ENCODE measurements at regions not wholly inside any gene's neighbourhood (a gene's known extent, or its start where the extent isn't known, plus 50 kb on each side); places are given as distances from the start of the nearest gene placed in this dataset.
"Not testable (repeated sequence)": the region's sequence is repeated elsewhere in the genome, so short reads cannot be mapped to it uniquely, and the experiment has no call there.

GRCh38 chr3:182138393-182138792, 426.7 kb downstream of the SOX2 start:
- Histone ChIP-seq H3K36me3 (ENCODE audit: insufficient read depth, low read length) (no peaks in the 10 kb centered on the region), H3K4me1 (ENCODE audit: insufficient read depth, low read length) (no peaks in the 10 kb centered on the region), H3K27ac (ENCODE audit: low read depth, low read length) (no peak overlapping the region), H3K9ac (ENCODE audit: low read length) (no peak overlapping the region), H3K4me3 (ENCODE audit: low read depth in 1 of 2, low read length in 2 of 2) (no peak overlapping the region), H3K27me3 (ENCODE audit: control insufficient read depth in 1 of 2, insufficient read depth in 2 of 2, low read length in 2 of 2) (no peaks in the 10 kb centered on the region), H3K9me3 (ENCODE audit: low read length) (no peaks in the 10 kb centered on the region)

DNA sequence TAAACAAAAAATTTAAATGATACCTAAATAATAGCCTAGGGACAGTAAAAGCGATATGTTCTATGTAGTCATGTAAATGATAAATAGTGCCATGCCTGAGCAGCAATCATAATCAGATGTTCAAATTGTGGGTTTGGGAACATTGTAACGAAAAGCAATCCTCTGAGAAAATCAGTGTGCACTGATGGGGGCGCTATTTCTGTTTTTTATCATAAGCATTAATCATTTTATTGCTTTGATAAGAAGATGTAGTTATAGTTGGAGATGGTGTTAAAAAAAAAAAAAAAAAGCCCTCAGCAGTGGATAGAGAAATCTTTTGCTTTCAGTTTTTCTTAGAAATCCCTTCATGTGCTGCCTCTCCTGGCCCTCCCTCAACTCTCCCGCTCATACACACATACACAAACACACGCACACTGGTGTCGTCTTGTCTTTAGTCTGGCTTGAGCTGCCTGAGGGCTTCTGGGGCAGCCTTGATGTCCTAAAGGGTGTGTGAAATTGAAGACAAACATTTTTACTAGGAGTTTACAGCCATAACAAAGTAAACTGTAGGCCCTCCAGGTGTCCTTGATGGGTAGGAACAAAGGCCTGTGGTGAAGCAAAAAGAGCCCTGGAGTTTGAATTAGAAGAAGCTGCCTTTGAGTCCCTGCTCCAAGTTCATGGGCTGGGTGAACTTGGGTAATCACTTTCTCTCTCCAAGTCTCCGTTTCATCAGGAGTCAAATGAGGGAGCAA, 428.1 kb downstream of the SOX2 start:
- Histone ChIP-seq H3K9ac (ENCODE audit: low read length) (no peak overlapping the region), H3K36me3 (ENCODE audit: insufficient read depth, low read length) (no peaks in the 10 kb centered on the region), H3K9me3 (ENCODE audit: low read length) (no peaks in the 10 kb centered on the region), H3K4me3 (ENCODE audit: low read depth in 1 of 2, low read length in 2 of 2) (no peak overlapping the region), H3K27me3 (ENCODE audit: control insufficient read depth in 1 of 2, insufficient read depth in 2 of 2, low read length in 2 of 2) (no peaks in the 10 kb centered on the region), H3K4me1 (ENCODE audit: insufficient read depth, low read length) (no peaks in the 10 kb centered on the region), H3K27ac (ENCODE audit: low read depth, low read length) (no peak overlapping the region)

- no peak overlapping the region for H3K27ac ChIP-seq (ENCODE audit: low read depth, low read length)
- no peak overlapping the region for H3K4me3 ChIP-seq (ENCODE audit: low read depth in 1 of 2, low read length in 2 of 2)
- H3K9ac ChIP-seq (ENCODE audit: low read length) = no peak overlapping the region
- no peaks in the 10 kb centered on the region for H3K9me3 ChIP-seq (ENCODE audit: low read length)
- no peaks in the 10 kb centered on the region for H3K4me1 ChIP-seq (ENCODE audit: insufficient read depth, low read length)
- no peaks in the 10 kb centered on the region for H3K27me3 ChIP-seq (ENCODE audit: control insufficient read depth in 1 of 2, insufficient read depth in 2 of 2, low read length in 2 of 2)
- H3K36me3 ChIP-seq (ENCODE audit: insufficient read depth, low read length) = no peaks in the 10 kb centered on the region
Measured at GRCh38 chr3:182142928-182143327, 431.2 kb downstream of the SOX2 start.

DNA sequence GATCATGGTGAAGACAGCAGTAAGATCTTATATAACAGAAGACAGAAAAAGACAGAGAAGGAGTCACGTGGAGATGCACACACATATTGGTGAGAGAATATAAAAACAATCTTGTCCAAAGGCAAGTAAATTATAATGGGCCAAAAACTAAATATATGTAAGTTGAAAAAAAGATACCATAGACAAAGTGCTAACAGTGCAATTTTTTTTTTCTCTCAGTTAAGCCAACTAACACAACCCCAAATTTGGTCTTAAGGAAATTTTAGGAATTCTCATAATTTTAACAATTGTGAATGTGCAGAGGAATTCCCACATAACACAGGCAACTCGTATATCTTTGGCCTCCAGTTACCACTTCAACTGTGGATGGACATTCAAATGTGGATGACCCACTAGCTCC, 432.2 kb downstream of the SOX2 start:
- Histone ChIP-seq H3K36me3 (ENCODE audit: insufficient read depth, low read length) (no peaks in the 10 kb centered on the region), H3K9me3 (ENCODE audit: low read length) (no peaks in the 10 kb centered on the region), H3K27me3 (ENCODE audit: control insufficient read depth in 1 of 2, insufficient read depth in 2 of 2, low read length in 2 of 2) (no peaks in the 10 kb centered on the region), H3K27ac (ENCODE audit: low read depth, low read length) (no peak overlapping the region), H3K4me1 (ENCODE audit: insufficient read depth, low read length) (no peaks in the 10 kb centered on the region), H3K9ac (ENCODE audit: low read length) (no peak overlapping the region), H3K4me3 (ENCODE audit: low read depth in 1 of 2, low read length in 2 of 2) (no peak overlapping the region)

DNA sequence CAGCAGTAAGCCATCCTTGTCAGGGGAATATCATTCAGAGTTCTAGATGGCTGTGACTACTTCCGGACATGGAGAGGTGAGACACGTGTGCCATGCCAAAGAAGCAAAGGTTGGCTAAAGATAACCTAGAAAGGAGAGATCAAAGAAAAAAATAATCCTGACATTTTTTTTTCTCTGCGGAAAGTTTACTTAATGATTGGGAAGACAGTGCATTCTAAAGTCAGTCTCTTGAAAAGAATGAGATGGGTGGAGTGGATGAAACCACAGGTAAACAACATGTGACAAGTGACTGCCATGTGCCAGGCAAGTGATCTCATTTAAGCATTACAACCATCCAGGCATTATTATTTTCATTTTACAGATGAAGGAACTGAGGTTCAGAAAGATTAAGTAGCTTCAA, 436.6 kb downstream of the SOX2 start:
- H3K4me3 ChIP-seq (ENCODE audit: low read depth in 1 of 2, low read length in 2 of 2) = no peak overlapping the region
- H3K36me3 ChIP-seq (ENCODE audit: insufficient read depth, low read length) = no peaks in the 10 kb centered on the region
- no peaks in the 10 kb centered on the region for H3K4me1 ChIP-seq (ENCODE audit: insufficient read depth, low read length)
- H3K27me3 ChIP-seq (ENCODE audit: control insufficient read depth in 1 of 2, insufficient read depth in 2 of 2, low read length in 2 of 2) = no peaks in the 10 kb centered on the region
- no peak overlapping the region for H3K27ac ChIP-seq (ENCODE audit: low read depth, low read length)
- H3K9ac ChIP-seq (ENCODE audit: low read length) = no peak overlapping the region
- no peaks in the 10 kb centered on the region for H3K9me3 ChIP-seq (ENCODE audit: low read length)

- no peaks in the 10 kb centered on the region for H3K4me1 ChIP-seq (ENCODE audit: insufficient read depth, low read length)
- no peak overlapping the region for H3K9ac ChIP-seq (ENCODE audit: low read length)
- H3K9me3 ChIP-seq (ENCODE audit: low read length) = no peaks in the 10 kb centered on the region
- H3K4me3 ChIP-seq (ENCODE audit: low read depth in 1 of 2, low read length in 2 of 2) = no peak overlapping the region
- no peaks in the 10 kb centered on the region for H3K27me3 ChIP-seq (ENCODE audit: control insufficient read depth in 1 of 2, insufficient read depth in 2 of 2, low read length in 2 of 2)
- no peaks in the 10 kb centered on the region for H3K36me3 ChIP-seq (ENCODE audit: insufficient read depth, low read length)
- no peak overlapping the region for H3K27ac ChIP-seq (ENCODE audit: low read depth, low read length)
Measured at GRCh38 chr3:182149594-182149993, 437.9 kb downstream of the SOX2 start.

DNA sequence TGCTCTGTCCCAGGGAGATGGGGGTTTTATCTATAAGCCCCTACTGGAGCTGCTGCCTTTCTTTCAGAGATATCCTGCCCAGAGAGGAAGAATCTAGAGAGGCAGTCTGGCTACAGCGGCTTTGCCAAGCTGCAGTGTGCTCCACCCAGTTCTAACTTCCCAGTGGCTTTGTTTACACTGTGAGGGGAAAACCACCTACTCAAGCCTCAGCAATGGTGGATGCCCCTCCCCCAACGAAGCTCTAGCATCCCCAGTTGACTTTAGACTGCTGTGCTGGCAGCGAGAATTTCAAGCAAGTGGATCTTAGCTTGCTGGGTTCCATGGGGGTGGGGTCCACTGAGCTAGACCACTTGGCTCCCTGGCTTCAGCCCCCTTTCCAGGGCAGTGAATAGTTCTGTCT, 444.6 kb downstream of the SOX2 start:
- H3K4me3 ChIP-seq (ENCODE audit: low read depth in 1 of 2, low read length in 2 of 2); H3K9ac ChIP-seq (ENCODE audit: low read length); H3K9me3 ChIP-seq (ENCODE audit: low read length); H3K4me1 ChIP-seq (ENCODE audit: insufficient read depth, low read length); H3K36me3 ChIP-seq (ENCODE audit: insufficient read depth, low read length); H3K27me3 ChIP-seq (ENCODE audit: control insufficient read depth in 1 of 2, insufficient read depth in 2 of 2, low read length in 2 of 2); H3K27ac ChIP-seq (ENCODE audit: low read depth, low read length): not testable (repeated sequence)

- Histone ChIP-seq H3K4me1 (ENCODE audit: insufficient read depth, low read length) (no peaks in the 10 kb centered on the region), H3K27me3 (ENCODE audit: control insufficient read depth in 1 of 2, insufficient read depth in 2 of 2, low read length in 2 of 2) (no peaks in the 10 kb centered on the region), H3K4me3 (ENCODE audit: low read depth in 1 of 2, low read length in 2 of 2) (no peak overlapping the region), H3K36me3 (ENCODE audit: insufficient read depth, low read length) (no peaks in the 10 kb centered on the region), H3K9me3 (ENCODE audit: low read length) (no peaks in the 10 kb centered on the region), H3K9ac (ENCODE audit: low read length) (no peak overlapping the region), H3K27ac (ENCODE audit: low read depth, low read length) (no peak overlapping the region)
Measured at GRCh38 chr3:182165234-182165633, 453.5 kb downstream of the SOX2 start.

DNA sequence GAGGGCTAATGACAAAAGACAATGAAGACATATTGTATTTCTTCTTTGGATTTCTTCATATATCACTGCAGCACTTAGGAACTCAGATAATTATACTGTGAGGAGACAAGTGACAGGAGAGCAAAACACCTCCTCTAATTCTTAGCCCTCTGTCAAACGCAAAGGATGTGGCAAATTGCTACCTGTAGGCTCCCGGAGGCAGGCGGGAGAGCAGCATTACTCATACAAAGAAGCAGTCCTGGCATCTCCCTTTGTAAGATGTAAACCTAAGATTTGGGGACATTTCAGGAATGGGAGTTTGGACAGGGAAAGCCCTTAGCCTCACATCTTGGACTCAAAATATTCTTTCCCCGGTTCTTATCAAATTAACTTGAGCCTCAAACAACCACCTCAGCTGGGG, 460.8 kb downstream of the SOX2 start:
- no peaks in the 10 kb centered on the region for H3K9me3 ChIP-seq (ENCODE audit: low read length)
- H3K4me1 ChIP-seq (ENCODE audit: insufficient read depth, low read length) = no peaks in the 10 kb centered on the region
- H3K9ac ChIP-seq (ENCODE audit: low read length) = no peak overlapping the region
- no peak overlapping the region for H3K27ac ChIP-seq (ENCODE audit: low read depth, low read length)
- no peaks in the 10 kb centered on the region for H3K27me3 ChIP-seq (ENCODE audit: control insufficient read depth in 1 of 2, insufficient read depth in 2 of 2, low read length in 2 of 2)
- H3K36me3 ChIP-seq (ENCODE audit: insufficient read depth, low read length) = no peaks in the 10 kb centered on the region
- no peak overlapping the region for H3K4me3 ChIP-seq (ENCODE audit: low read depth in 1 of 2, low read length in 2 of 2)

GRCh38 chr3:182178488-182179200, 466.9 kb downstream of the SOX2 start:
- Histone ChIP-seq H3K27ac (ENCODE audit: low read depth, low read length) (no peak overlapping the region), H3K36me3 (ENCODE audit: insufficient read depth, low read length) (no peaks in the 10 kb centered on the region), H3K4me3 (ENCODE audit: low read depth in 1 of 2, low read length in 2 of 2) (no peak overlapping the region), H3K9ac (ENCODE audit: low read length) (no peak overlapping the region), H3K4me1 (ENCODE audit: insufficient read depth, low read length) (no peaks in the 10 kb centered on the region), H3K27me3 (ENCODE audit: control insufficient read depth in 1 of 2, insufficient read depth in 2 of 2, low read length in 2 of 2) (no peaks in the 10 kb centered on the region), H3K9me3 (ENCODE audit: low read length) (no peaks in the 10 kb centered on the region)

DNA sequence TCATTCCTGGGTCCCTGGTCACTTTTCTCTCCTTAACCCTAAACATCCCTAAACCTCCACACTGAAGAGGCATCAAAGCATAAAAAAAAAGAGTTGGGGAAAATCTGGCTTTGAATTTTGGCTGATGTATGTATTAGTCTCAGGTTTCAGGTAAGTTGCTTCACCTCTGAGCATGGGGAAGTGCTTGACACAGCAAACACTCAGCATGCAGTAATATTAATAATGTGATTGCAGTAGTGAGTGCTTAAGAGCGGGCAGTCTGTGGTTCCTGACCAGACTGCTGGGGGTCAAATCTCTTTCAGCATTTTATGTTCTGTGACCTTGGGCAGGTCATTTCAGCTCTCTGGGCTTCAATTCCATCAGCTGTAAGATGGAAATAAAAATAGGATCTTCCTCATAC, 467.9 kb downstream of the SOX2 start:
- no peak overlapping the region for H3K27ac ChIP-seq (ENCODE audit: low read depth, low read length)

More for the DNA sequence above, 467.9 kb downstream of the SOX2 start:
- H3K27me3 ChIP-seq (ENCODE audit: control insufficient read depth in 1 of 2, insufficient read depth in 2 of 2, low read length in 2 of 2) = no peaks in the 10 kb centered on the region
- no peak overlapping the region for H3K4me3 ChIP-seq (ENCODE audit: low read depth in 1 of 2, low read length in 2 of 2)
- H3K4me1 ChIP-seq (ENCODE audit: insufficient read depth, low read length) = no peaks in the 10 kb centered on the region
- no peak overlapping the region for H3K9ac ChIP-seq (ENCODE audit: low read length)
- H3K36me3 ChIP-seq (ENCODE audit: insufficient read depth, low read length) = no peaks in the 10 kb centered on the region
- H3K9me3 ChIP-seq (ENCODE audit: low read length) = no peaks in the 10 kb centered on the region
